SK-N-SH (cell line): ENCODE measurements at regions not wholly inside any gene's neighbourhood (a gene's known extent, or its start where the extent isn't known, plus 50 kb on each side); places are given as distances from the start of the nearest gene placed in this dataset.

Experiments used
- CTCF ChIA-PET: fragments of 300-600, 350-600 bp; formaldehyde crosslinking; extraction: SDS; loops from one replicate; lab custom pipeline; 2021; lab: Yijun Ruan, JAX
- POLR2A ChIA-PET: fragments of 350-600 bp; sonication (Branson Sonifier 250); formaldehyde crosslinking; extraction: SDS; loops from one replicate; lab custom pipeline; 2020; ENCODE audit warnings: antibody characterized with exemption, inconsistent platforms; lab: Yijun Ruan, JAX
- DNase-seq: peaks from one replicate; pipeline ENCODE4 v3.0.0; 2012
- H2AFZ ChIP-seq: fragments of 200-600 bp; sonication (generic); 2 replicates; pipeline ENCODE4 v1.8.1; 2016; ENCODE audit warnings: antibody characterized with exemption, mild to moderate bottlenecking, low read depth
- H3F3A ChIP-seq: fragments of 200-600 bp; sonication (generic); replicated peaks from 2 replicates; pipeline ENCODE3; 2016; ENCODE audit warnings: antibody characterized with exemption, mild to moderate bottlenecking; ENCODE audit not compliant: insufficient read depth
- H3K27ac ChIP-seq, 2 experiments: fragments of 200-500 bp in 1 of 2; fragments of 200-600 bp in 1 of 2; sonication (Bioruptor generic) in 1 of 2; sonication (generic), shearing (Covaris generic) in 1 of 2; 2 replicates each; pipeline versions ENCODE4 v1.5.1 to v1.6.1; 2014 to 2016; ENCODE audit warnings: low read depth in 2 of 2, inconsistent platforms in 1 of 2, low read length in 1 of 2, mild to moderate bottlenecking in 1 of 2, mixed read lengths in 1 of 2
- H3K27me3 ChIP-seq: fragments of 200-600 bp; sonication (generic), shearing (Covaris generic); 2 replicates; pipeline ENCODE4 v1.6.1; 2016; ENCODE audit warnings: mixed run types; ENCODE audit not compliant: insufficient read depth
- H3K36me3 ChIP-seq, 2 experiments: fragments of 200-500 bp in 1 of 2; fragments of 200-600 bp in 1 of 2; sonication (Bioruptor generic) in 1 of 2; sonication (generic) in 1 of 2; replicated peaks in 1 of 2; 2 replicates each; pipeline versions ENCODE3 to v1.5.1; 2014 to 2016; ENCODE audit warnings: low read length in 1 of 2, mild to moderate bottlenecking in 1 of 2; ENCODE audit not compliant: insufficient read depth in 2 of 2, control insufficient read depth in 1 of 2
- H3K4me1 ChIP-seq, 2 experiments: fragments of 200-500 bp in 1 of 2; fragments of 200-600 bp in 1 of 2; sonication (Bioruptor generic) in 1 of 2; sonication (generic), shearing (Covaris generic) in 1 of 2; 2 replicates each; pipeline versions ENCODE4 v1.5.1 to v1.6.1; 2014 to 2016; ENCODE audit warnings: low read depth in 1 of 2, low read length in 1 of 2, mixed run types in 1 of 2; ENCODE audit not compliant: insufficient read depth in 2 of 2, control insufficient read depth in 1 of 2
- H3K4me2 ChIP-seq: fragments of 200-600 bp; sonication (generic), shearing (Covaris generic); 2 replicates; pipeline ENCODE4 v1.6.1; 2017; ENCODE audit warnings: mixed run types
- H3K4me3 ChIP-seq, 2 experiments: fragments of 200-500 bp in 1 of 2; fragments of 200-600 bp in 1 of 2; sonication (Bioruptor generic) in 1 of 2; sonication (generic), shearing (Covaris generic) in 1 of 2; 2 replicates each; pipeline versions ENCODE4 v1.5.1 to v1.8.1; 2014 to 2016; ENCODE audit warnings: low read depth in 2 of 2, inconsistent platforms in 1 of 2, low read length in 1 of 2, mild to moderate bottlenecking in 1 of 2, mixed read lengths in 1 of 2, moderate library complexity in 1 of 2
- H3K79me2 ChIP-seq: fragments of 200-600 bp; sonication (generic); 2 replicates; pipeline ENCODE4 v1.8.1; 2017; ENCODE audit warnings: mild to moderate bottlenecking; ENCODE audit not compliant: insufficient read depth
- H3K9ac ChIP-seq: fragments of 200-600 bp; sonication (generic); 2 replicates; pipeline ENCODE4 v1.6.1; 2017; ENCODE audit warnings: mixed run types
- H3K9me2 ChIP-seq: fragments of 200-600 bp; sonication (generic); 2 replicates; pipeline ENCODE4 v1.6.1; 2017; ENCODE audit warnings: mixed run types
- H3K9me3 ChIP-seq: fragments of 200-600 bp; sonication (generic); 2 replicates; pipeline ENCODE4 v1.6.1; 2017; ENCODE audit warnings: mixed run types, mild to moderate bottlenecking, moderate library complexity
- H4K20me1 ChIP-seq: fragments of 200-600 bp; sonication (generic); 2 replicates; pipeline ENCODE4 v1.6.1; 2017; ENCODE audit warnings: mild to moderate bottlenecking, mixed run types; ENCODE audit not compliant: insufficient read depth
- CHD2 ChIP-seq: fragments of 150-350 bp; IDR thresholded peaks from 2 replicates; pipeline ENCODE4 v1.6.1; 2018; ENCODE audit warnings: low read length; ENCODE audit not compliant: partially characterized antibody
- EP300 ChIP-seq, 2 experiments: IDR thresholded peaks; 2 replicates each; pipeline versions ENCODE4 v1.4.0 to v1.6.1; 2012; ENCODE audit warnings: borderline replicate concordance in 1 of 2, low read depth in 1 of 2, low read length in 1 of 2
- FOSL2 ChIP-seq: IDR thresholded peaks from 2 replicates; pipeline ENCODE4 v1.4.0; 2012; ENCODE audit warnings: low read depth, mild to moderate bottlenecking, moderate library complexity, borderline replicate concordance
- FOXJ3 ChIP-seq: sonication (generic); formaldehyde crosslinking; IDR thresholded peaks from 2 replicates; pipeline ENCODE4 v1.5.1; 2020; ENCODE audit warnings: mild to moderate bottlenecking, missing genetic modification reagents
- FOXM1 ChIP-seq: IDR thresholded peaks from 2 replicates; pipeline ENCODE4 v1.4.0; 2012; ENCODE audit warnings: low read depth, mild to moderate bottlenecking
- GATA2 ChIP-seq: sonication (generic); formaldehyde crosslinking; IDR thresholded peaks from 2 replicates; pipeline ENCODE4 v1.5.0; 2020; ENCODE audit warnings: mild to moderate bottlenecking, missing genetic modification reagents
- IRF3 ChIP-seq: fragments of 150-350 bp; IDR thresholded peaks from 2 replicates; pipeline ENCODE4 v1.6.1; 2016; ENCODE audit warnings: mild to moderate bottlenecking, low read depth, low read length
- JUND ChIP-seq: IDR thresholded peaks from 2 replicates; pipeline ENCODE4 v1.4.0; 2012
- MEF2A ChIP-seq: IDR thresholded peaks from 2 replicates; pipeline ENCODE4 v1.4.0; 2012; ENCODE audit warnings: low read depth, borderline replicate concordance
- PBX3 ChIP-seq: IDR thresholded peaks from 2 replicates; pipeline ENCODE4; 2012
- RCOR1 ChIP-seq: fragments of 150-350 bp; IDR thresholded peaks from 2 replicates; pipeline ENCODE4 v1.6.1; 2017; ENCODE audit warnings: antibody characterized with exemption, low read length
- RFX5 ChIP-seq: IDR thresholded peaks from 2 replicates; pipeline ENCODE4 v1.6.1; 2012; ENCODE audit warnings: mild to moderate bottlenecking, improper control_type of control experiment, low read length
- RXRA ChIP-seq: IDR thresholded peaks from 2 replicates; pipeline ENCODE4 v1.4.0; 2012; ENCODE audit warnings: low read depth, mild to moderate bottlenecking, borderline replicate concordance
- SIN3A ChIP-seq: IDR thresholded peaks from 2 replicates; pipeline ENCODE4 v1.6.1; 2012; ENCODE audit warnings: low read depth, mild to moderate bottlenecking, low read length, moderate library complexity, borderline replicate concordance
- TAF1 ChIP-seq: IDR thresholded peaks from 2 replicates; pipeline ENCODE4 v1.6.1; 2012; ENCODE audit warnings: low read depth, mild to moderate bottlenecking, low read length, moderate library complexity, borderline replicate concordance
- TCF12 ChIP-seq: IDR thresholded peaks from 2 replicates; pipeline ENCODE4 v1.4.0; 2012
- ZBTB33 ChIP-seq: IDR thresholded peaks from 2 replicates; pipeline ENCODE4 v1.4.0; 2012; ENCODE audit warnings: low read depth, borderline replicate concordance
- WGBS: methylation state at CpG from one replicate; pipeline ENCODE4 v1.1.6; 2017; ENCODE audit warnings: low lambda C conversion rate; 5-methylcytosine and 5-hydroxymethylcytosine counted together
- TF ChIP-seq, protein P1 (sequence below): IDR thresholded peaks from 2 replicates; pipeline ENCODE4 v1.4.0; 2012; ENCODE audit warnings: low read depth, borderline replicate concordance
- TF ChIP-seq, protein P2 (sequence below): fragments of 150-350 bp; IDR thresholded peaks from 2 replicates; pipeline ENCODE4 v1.6.1; 2017; ENCODE audit warnings: antibody characterized with exemption, low read length, low read depth, borderline replicate concordance

DNA sequence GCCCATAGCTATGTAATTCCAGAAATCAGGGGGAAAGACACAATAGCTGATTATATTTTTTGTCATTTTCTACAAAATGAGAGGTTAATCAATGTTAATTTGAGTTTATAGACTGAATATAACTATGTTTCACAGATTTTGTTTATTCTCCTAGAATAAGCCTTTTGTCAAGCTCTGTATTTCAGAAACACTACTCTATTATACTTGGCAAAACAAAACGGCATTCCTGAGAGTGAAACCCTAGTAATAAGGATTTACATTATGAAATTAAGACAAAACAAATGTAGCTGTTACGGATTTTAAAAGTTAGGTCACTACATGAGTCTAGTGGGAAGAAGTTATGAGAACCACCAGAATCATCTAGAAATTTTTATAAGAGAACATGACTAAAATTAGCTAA is 334.2 kb downstream of the KLF12 start:
- DNase-seq, result no peak
- Histone ChIP-seq H3K27ac (no peak overlapping the region), H3K9ac (no peak overlapping the region), H3K79me2 (no peaks in the 10 kb centered on the region), H2AFZ (no peak overlapping the region), H3K9me2 (no peaks in the 10 kb centered on the region), H4K20me1 (no peaks in the 10 kb centered on the region), H3K27me3 (no peaks in the 10 kb centered on the region), H3K4me1 (peaks cover 0 to 17% of the 10 kb centered on the region in 2 experiments; a peak in 1 of 4 replicates), H3K9me3 (no peaks in the 10 kb centered on the region), H3F3A (peaks cover 11% of the 10 kb centered on the region)
- TF ChIP-seq FOSL2, result no peak
- TF ChIP-seq JUND, result no peak
- TF ChIP-seq ZBTB33, result no peak
- no peak for TF ChIP-seq IRF3
- no peak for TF ChIP-seq CHD2
- TF ChIP-seq, protein P1, sequence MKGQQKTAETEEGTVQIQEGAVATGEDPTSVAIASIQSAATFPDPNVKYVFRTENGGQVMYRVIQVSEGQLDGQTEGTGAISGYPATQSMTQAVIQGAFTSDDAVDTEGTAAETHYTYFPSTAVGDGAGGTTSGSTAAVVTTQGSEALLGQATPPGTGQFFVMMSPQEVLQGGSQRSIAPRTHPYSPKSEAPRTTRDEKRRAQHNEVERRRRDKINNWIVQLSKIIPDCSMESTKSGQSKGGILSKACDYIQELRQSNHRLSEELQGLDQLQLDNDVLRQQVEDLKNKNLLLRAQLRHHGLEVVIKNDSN, result no peak
- TF ChIP-seq PBX3, result no peak
- TF ChIP-seq MEF2A, result no peak
- no peak for TF ChIP-seq TCF12
- TF ChIP-seq, all 33 proteins: peak for 0
- no peaks in the 10 kb centered on the region for H3K36me3 ChIP-seq
- POLR2A ChIA-PET, result no interaction called here
- no peak overlapping the region for H3K4me3 ChIP-seq
- CTCF ChIA-PET, result no interaction called here
- H3K4me2 ChIP-seq, result no peak overlapping the region
- WGBS, result 98% methylated on average over 2 of the region's 2 CpGs

GRCh38 chr13:73794755-73795154 is 339.4 kb downstream of the KLF12 start:
- POLR2A ChIA-PET, result no interaction called here
- no peaks in the 10 kb centered on the region for H3K9me3 ChIP-seq
- no peaks in the 10 kb centered on the region for H3K79me2 ChIP-seq
- no peak overlapping the region for H3K4me2 ChIP-seq
- H2AFZ ChIP-seq, result no peak overlapping the region
- no peaks in the 10 kb centered on the region for H3K27me3 ChIP-seq
- H3K4me1 ChIP-seq, result peaks cover 2 to 14% of the 10 kb centered on the region in 2 experiments; a peak in 2 of 4 replicates
- 94% methylated on average over 3 of the region's 3 CpGs for WGBS
- no peaks in the 10 kb centered on the region for H3F3A ChIP-seq
- peaks cover 0 to 11% of the 10 kb centered on the region in 2 experiments for H3K36me3 ChIP-seq
- CTCF ChIA-PET, result no interaction called here
- H3K9me2 ChIP-seq, result no peaks in the 10 kb centered on the region
- H3K27ac ChIP-seq, result no peak overlapping the region
- no peak for DNase-seq
- no peak overlapping the region for H3K9ac ChIP-seq
- H3K4me3 ChIP-seq, result no peak overlapping the region
- H4K20me1 ChIP-seq, result no peaks in the 10 kb centered on the region
- TF ChIP-seq SIN3A (no peak), PBX3 (no peak), RFX5 (no peak), RCOR1 (no peak), CHD2 (no peak), IRF3 (no peak), FOXM1 (no peak), EP300 (IDR thresholded peaks at IDR 0.05; ENCODE audit: borderline replicate concordance in 1 of 2, low read depth in 1 of 2, low read length in 1 of 2) (no peak), GATA2 (no peak), FOXJ3 (CRISPR knock-in tag) (no peak), TAF1 (no peak), RXRA (no peak)
- TF ChIP-seq, protein P2, sequence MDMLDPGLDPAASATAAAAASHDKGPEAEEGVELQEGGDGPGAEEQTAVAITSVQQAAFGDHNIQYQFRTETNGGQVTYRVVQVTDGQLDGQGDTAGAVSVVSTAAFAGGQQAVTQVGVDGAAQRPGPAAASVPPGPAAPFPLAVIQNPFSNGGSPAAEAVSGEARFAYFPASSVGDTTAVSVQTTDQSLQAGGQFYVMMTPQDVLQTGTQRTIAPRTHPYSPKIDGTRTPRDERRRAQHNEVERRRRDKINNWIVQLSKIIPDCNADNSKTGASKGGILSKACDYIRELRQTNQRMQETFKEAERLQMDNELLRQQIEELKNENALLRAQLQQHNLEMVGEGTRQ, result no peak
